GM10248 (cell line): ENCODE measurements at regions not wholly inside any gene's neighbourhood (a gene's known extent, or its start where the extent isn't known, plus 50 kb on each side); places are given as distances from the start of the nearest gene placed in this dataset.

ENCODE experiments used
- CTCF ChIA-PET: fragments of 300-600 bp; sonication (Branson Sonifier 250); formaldehyde crosslinking; extraction: SDS; loops from one replicate; lab custom pipeline; 2021; ENCODE audit warnings: antibody characterized with exemption; lab: Yijun Ruan, JAX
- POLR2A ChIA-PET: fragments of 350-650 bp; sonication (Branson Sonifier 250); formaldehyde crosslinking; extraction: SDS; loops from one replicate; lab custom pipeline; 2020; ENCODE audit warnings: antibody characterized with exemption; lab: Yijun Ruan, JAX
- DNase-seq: peaks from one replicate; pipeline ENCODE4 v3.0.0; 2012; ENCODE audit errors: extremely low spot score
- CTCF ChIP-seq: IDR thresholded peaks from 2 replicates; pipeline ENCODE4 v1.5.1; 2012; ENCODE audit warnings: mild to moderate bottlenecking, low read depth; ENCODE audit errors: extremely low read depth, missing control alignments, control extremely low read depth

GRCh38 chr2:128534688-128535392, 216.2 kb upstream of the HS6ST1 start:
- ChIA-PET POLR2A (no interaction called here), CTCF (no interaction called here)
- DNase-seq = no peak
- no peak for TF ChIP-seq CTCF

GRCh38 chr2:128535953-128536352, 217.3 kb upstream of the HS6ST1 start:
- ChIA-PET CTCF (no interaction called here), POLR2A (interaction anchor here (0.6 kb wide), 1 partner anchor 12 kb away, joined by 3 read pairs; no protein-coding TSS in a partner anchor)
- TF ChIP-seq CTCF = no peak
- DNase-seq = no peak

GRCh38 chr2:128536925-128537620, 218.4 kb upstream of the HS6ST1 start:
- CTCF ChIA-PET = no interaction called here

GRCh38 chr2:128537646-128538045, 219.0 kb upstream of the HS6ST1 start:
- ChIA-PET CTCF (no interaction called here), POLR2A (no interaction called here)
- TF ChIP-seq CTCF = no peak
- no peak for DNase-seq

More at GRCh38 chr2:128536925-128537620, 218.4 kb upstream of the HS6ST1 start:
- no peak for TF ChIP-seq CTCF
- DNase-seq = no peak
- POLR2A ChIA-PET = no interaction called here

GRCh38 chr2:128538396-128538795, 219.7 kb upstream of the HS6ST1 start:
- CTCF ChIA-PET = no interaction called here
- TF ChIP-seq CTCF = no peak
- no peak for DNase-seq
- POLR2A ChIA-PET = no interaction called here

- POLR2A ChIA-PET = no interaction called here
- CTCF ChIA-PET = interaction anchor here (1.3 kb wide), 1 partner anchor 11 kb away, joined by 4 read pairs; no protein-coding TSS in a partner anchor
- TF ChIP-seq CTCF = no peak
Observed at GRCh38 chr2:128540670-128541069, 222.0 kb upstream of the HS6ST1 start.

More at GRCh38 chr2:128540670-128541069, 222.0 kb upstream of the HS6ST1 start:
- no peak for DNase-seq
